Endothelial cell of umbilical vein (primary cell): ENCODE measurements at regions not wholly inside any gene's neighbourhood (a gene's known extent, or its start where the extent isn't known, plus 50 kb on each side); places are given as distances from the start of the nearest gene placed in this dataset.

Experiments used
- BruUV-seq: library from RNA; stranded (reverse); fragments of 400-500 nt; replicated peaks from 2 replicates; lab custom pipeline; 2021; lab: Mats Ljungman, UMichigan
- CTCF ChIA-PET: fragments of 300-600, 350-600 bp; sonication (Branson Sonifier 250); formaldehyde crosslinking; loops from one replicate; lab custom pipeline; 2021; ENCODE audit warnings: antibody characterized with exemption, inconsistent platforms; lab: Charles Lee
- POLR2A ChIA-PET: fragments of 300-600, 350-600 bp; sonication (Branson Sonifier 250); formaldehyde crosslinking; loops from one replicate; lab custom pipeline; 2021; ENCODE audit warnings: antibody characterized with exemption, inconsistent platforms; lab: Charles Lee
- DNase-seq: peaks from one replicate; pipeline ENCODE4 v3.0.0-alpha.2; 2011; ENCODE audit warnings: low read depth, low spot score
- FAIRE-seq: peaks from 2 replicates; lab custom pipeline; 2011; peaks lifted over from hg19 to GRCh38; lab: Jason Lieb, UNC
- H2AFZ ChIP-seq: 2 replicates; pipeline ENCODE4 v1.6.0; 2012; ENCODE audit warnings: low read depth, low read length, control low read depth, inconsistent platforms
- H3K27ac ChIP-seq: 2 replicates; pipeline ENCODE4 v1.5.1; 2011; ENCODE audit warnings: low read depth, mild to moderate bottlenecking, control low read depth, low read length, moderate library complexity; ENCODE audit not compliant: insufficient read depth
- H3K27me3 ChIP-seq, 2 experiments: 2 replicates each; pipeline versions ENCODE4 v1.6.0 to v1.6.1; 2011; ENCODE audit warnings: low read length in 2 of 2, mixed read lengths in 1 of 2; ENCODE audit not compliant: control insufficient read depth in 2 of 2, insufficient read depth in 2 of 2
- H3K36me3 ChIP-seq, 2 experiments: 2 replicates in 1 of 2; 3 replicates in 1 of 2; pipeline ENCODE4 v1.5.1; 2011; ENCODE audit warnings: low read length in 2 of 2, mild to moderate bottlenecking in 1 of 2, moderate library complexity in 1 of 2; ENCODE audit not compliant: control insufficient read depth in 2 of 2, insufficient read depth in 2 of 2; ENCODE audit errors: extremely low read depth in 1 of 2
- H3K4me1 ChIP-seq: 3 replicates; pipeline ENCODE4 v1.5.1; 2011; ENCODE audit warnings: mild to moderate bottlenecking, low read length; ENCODE audit not compliant: control insufficient read depth, insufficient read depth; ENCODE audit errors: extremely low read depth
- H3K4me2 ChIP-seq: 2 replicates; pipeline ENCODE4 v1.6.1; 2011; ENCODE audit warnings: low read length, control low read depth, mixed read lengths; ENCODE audit not compliant: insufficient read depth
- H3K4me3 ChIP-seq, 3 experiments: fragments of 200-600 bp in 1 of 3; sonication (generic), shearing (Covaris generic) in 1 of 3; replicated peaks in 1 of 3; 2 replicates each; pipeline ENCODE4 v1.5.1; 2011 to 2016; ENCODE audit warnings: control low read depth in 3 of 3, low read length in 3 of 3, mild to moderate bottlenecking in 2 of 3, inconsistent platforms in 1 of 3, low read depth in 1 of 3, moderate library complexity in 1 of 3; ENCODE audit not compliant: insufficient read depth in 1 of 3
- H3K79me2 ChIP-seq: 2 replicates; pipeline ENCODE4 v1.6.0; 2012; ENCODE audit warnings: low read length, inconsistent platforms; ENCODE audit not compliant: control insufficient read depth, insufficient read depth
- H3K9ac ChIP-seq: replicated peaks from 2 replicates; pipeline ENCODE3; 2011; ENCODE audit warnings: low read length, control low read depth; ENCODE audit not compliant: insufficient read depth; ENCODE audit errors: extremely low read depth
- H3K9me1 ChIP-seq: replicated peaks from 3 replicates; pipeline ENCODE4 v1.6.0; 2011; ENCODE audit warnings: mild to moderate bottlenecking, low read length; ENCODE audit not compliant: control insufficient read depth, insufficient read depth; ENCODE audit errors: extremely low read depth
- H3K9me3 ChIP-seq: replicated peaks from 2 replicates; pipeline ENCODE4 v1.5.1; 2012; ENCODE audit warnings: low read length, inconsistent platforms; ENCODE audit not compliant: control insufficient read depth, insufficient read depth
- H4K20me1 ChIP-seq: replicated peaks from 2 replicates; pipeline ENCODE3; 2011; ENCODE audit warnings: mild to moderate bottlenecking, low read length; ENCODE audit not compliant: control insufficient read depth, insufficient read depth; ENCODE audit errors: extremely low read depth
- POLR2AphosphoS5 ChIP-seq: IDR thresholded peaks from 2 replicates; pipeline ENCODE4 v1.6.1; 2012; ENCODE audit warnings: low read depth, mild to moderate bottlenecking, control low read depth, low read length, moderate library complexity; ENCODE audit not compliant: insufficient read depth
- dilution Hi-C: fragments of 300-500 bp; cut with MboI; formaldehyde crosslinking; loops from one replicate; pipeline ENCODE4 v1.15.0; 2019; ENCODE audit warnings: low sequenced_read_pairs; ENCODE audit not compliant: extremely low pct_ligation_motif_present
- intact Hi-C: fragments of 100-400 bp; cut with micrococcal nuclease; formaldehyde crosslinking; loops from one replicate; pipeline ENCODE4 v1.10.0; 2022

- Histone ChIP-seq H2AFZ (no peak overlapping the region), H3K9me3 (no peaks in the 10 kb centered on the region), H3K9ac (no peak overlapping the region), H3K4me1 (no peaks in the 10 kb centered on the region), H3K27me3 (peaks cover 0 to 1% of the 10 kb centered on the region in 2 experiments), H3K9me1 (no peaks in the 10 kb centered on the region), H3K36me3 (no peaks in the 10 kb centered on the region), H3K4me3 (no peak overlapping the region), H3K79me2 (no peaks in the 10 kb centered on the region), H3K4me2 (no peak overlapping the region), H4K20me1 (no peaks in the 10 kb centered on the region), H3K27ac (no peak overlapping the region)
- intact Hi-C loops (no loop called here), dilution Hi-C loops (no loop called here)
- BruUV-seq = no TSS peak
- CTCF ChIA-PET = interaction anchor here (0.9 to 3.0 kb wide), 4 partner anchors 17 to 106 kb away, joined by 3 to 21 read pairs (median 4); no protein-coding TSS in a partner anchor
- POLR2A ChIA-PET = no interaction called here
- no peak for DNase-seq
- no peak for FAIRE-seq
- TF ChIP-seq POLR2AphosphoS5 = no peak
Observed at GRCh38 chr10:117424883-117425649, 49.8 kb upstream of the PDZD8 start.
